Neutrophil (primary cell): ENCODE measurements at regions not wholly inside any gene's neighbourhood (a gene's known extent, or its start where the extent isn't known, plus 50 kb on each side); places are given as distances from the start of the nearest gene placed in this dataset.

Experiments used
- H3K27ac ChIP-seq: fragments of 200-600 bp; sonication (generic); 2 replicates; pipeline ENCODE4 v1.5.1; 2016; ENCODE audit warnings: mild to moderate bottlenecking, moderate library complexity
- H3K27me3 ChIP-seq: fragments of 200-600 bp; sonication (generic); 2 replicates; pipeline ENCODE4 v1.6.0; 2016; ENCODE audit warnings: mild to moderate bottlenecking
- H3K36me3 ChIP-seq: fragments of 200-600 bp; sonication (generic); 2 replicates; pipeline ENCODE4 v1.5.1; 2017
- H3K4me1 ChIP-seq, 2 experiments: fragments of 200-600 bp in 1 of 2; sonication (generic) in 1 of 2; 1 replicate in 1 of 2; 2 replicates in 1 of 2; pipeline versions ENCODE4 v1.5.1 to v1.6.1; 2013 to 2016; ENCODE audit warnings: low read depth in 1 of 2, low read length in 1 of 2, mild to moderate bottlenecking in 1 of 2, moderate library complexity in 1 of 2; ENCODE audit not compliant: control insufficient read depth in 1 of 2, insufficient read depth in 1 of 2
- H3K4me3 ChIP-seq, 2 experiments: fragments of 200-600 bp in 1 of 2; sonication (generic) in 1 of 2; 1 replicate in 1 of 2; 2 replicates in 1 of 2; pipeline ENCODE4 v1.5.1; 2013 to 2016; ENCODE audit warnings: low read depth in 1 of 2, low read length in 1 of 2, mild to moderate bottlenecking in 1 of 2, moderate library complexity in 1 of 2
- H3K9me3 ChIP-seq: fragments of 200-600 bp; sonication (generic); 2 replicates; pipeline ENCODE4 v1.5.1; 2016
- CTCF ChIP-seq: fragments of 200-600 bp; sonication (generic); IDR thresholded peaks from 2 replicates; pipeline ENCODE4 v1.5.1; 2016; ENCODE audit warnings: antibody characterized with exemption

- TF ChIP-seq CTCF = no peak
- H3K4me3 ChIP-seq = no peak overlapping the region
- no peak overlapping the region for H3K27ac ChIP-seq
Measured at GRCh38 chrX:39320165-39320564, 518.9 kb downstream of the MID1IP1 start.

GRCh38 chrX:39322496-39322895 is 521.2 kb downstream of the MID1IP1 start:
- TF ChIP-seq CTCF = no peak
- Histone ChIP-seq H3K36me3 (no peaks in the 10 kb centered on the region), H3K4me1 (no peaks in the 10 kb centered on the region), H3K27me3 (no peaks in the 10 kb centered on the region), H3K9me3 (no peaks in the 10 kb centered on the region), H3K4me3 (no peak overlapping the region), H3K27ac (no peak overlapping the region)

More at GRCh38 chrX:39320165-39320564, 518.9 kb downstream of the MID1IP1 start:
- Histone ChIP-seq H3K4me1 (no peaks in the 10 kb centered on the region), H3K27me3 (no peaks in the 10 kb centered on the region), H3K36me3 (no peaks in the 10 kb centered on the region), H3K9me3 (no peaks in the 10 kb centered on the region)

- H3K9me3 ChIP-seq = no peaks in the 10 kb centered on the region
- no peaks in the 10 kb centered on the region for H3K36me3 ChIP-seq
- no peaks in the 10 kb centered on the region for H3K4me1 ChIP-seq
- H3K27me3 ChIP-seq = no peaks in the 10 kb centered on the region
- TF ChIP-seq CTCF = no peak
- H3K4me3 ChIP-seq = no peak overlapping the region
- no peak overlapping the region for H3K27ac ChIP-seq
Measured at GRCh38 chrX:39324233-39324930, 523.1 kb downstream of the MID1IP1 start.

- H3K36me3 ChIP-seq = no peaks in the 10 kb centered on the region
- no peaks in the 10 kb centered on the region for H3K4me1 ChIP-seq
- no peak overlapping the region for H3K4me3 ChIP-seq
- H3K9me3 ChIP-seq = no peaks in the 10 kb centered on the region
- H3K27ac ChIP-seq = no peak overlapping the region
- H3K27me3 ChIP-seq = no peaks in the 10 kb centered on the region
- TF ChIP-seq CTCF = no peak
Measured at GRCh38 chrX:39327255-39327654, 526.0 kb downstream of the MID1IP1 start.

- Histone ChIP-seq H3K4me3 (no peak overlapping the region), H3K36me3 (no peaks in the 10 kb centered on the region), H3K27me3 (no peaks in the 10 kb centered on the region), H3K4me1 (no peaks in the 10 kb centered on the region), H3K27ac (no peak overlapping the region), H3K9me3 (no peaks in the 10 kb centered on the region)
- no peak for TF ChIP-seq CTCF
Measured at GRCh38 chrX:39327705-39328104, 526.4 kb downstream of the MID1IP1 start.
